ENCODE measurements at regions not wholly inside any gene's neighbourhood (a gene's known extent, or its start where the extent isn't known, plus 50 kb on each side); places are given as distances from the start of the nearest gene placed in this dataset.

DNA sequence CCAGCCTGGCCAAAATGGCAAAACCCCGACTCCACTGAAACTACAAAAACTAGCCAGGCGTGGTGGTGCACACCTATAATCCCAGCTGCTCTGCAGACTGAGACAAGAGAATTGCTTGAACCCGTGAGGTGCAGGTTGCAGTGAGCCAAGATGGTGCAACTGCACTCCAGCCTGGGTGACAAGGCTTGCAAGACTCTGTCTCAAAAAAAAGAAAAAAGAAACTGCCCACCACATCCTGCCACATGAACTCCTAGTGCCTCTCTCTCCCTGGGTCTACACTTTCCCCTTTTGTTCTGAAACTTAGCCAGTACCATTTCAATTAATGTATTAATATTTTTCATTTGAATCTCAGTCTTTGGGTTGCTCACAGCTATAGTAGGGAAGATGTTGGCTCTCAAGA, 192.2 kb upstream of the MME start:
- TF ChIP-seq POLR2AphosphoS5 (IDR thresholded peaks at IDR 0.05) (no peak), POLR2A (IDR thresholded peaks at IDR 0.05) (no peak)
- TF ChIP-seq, protein P1, sequence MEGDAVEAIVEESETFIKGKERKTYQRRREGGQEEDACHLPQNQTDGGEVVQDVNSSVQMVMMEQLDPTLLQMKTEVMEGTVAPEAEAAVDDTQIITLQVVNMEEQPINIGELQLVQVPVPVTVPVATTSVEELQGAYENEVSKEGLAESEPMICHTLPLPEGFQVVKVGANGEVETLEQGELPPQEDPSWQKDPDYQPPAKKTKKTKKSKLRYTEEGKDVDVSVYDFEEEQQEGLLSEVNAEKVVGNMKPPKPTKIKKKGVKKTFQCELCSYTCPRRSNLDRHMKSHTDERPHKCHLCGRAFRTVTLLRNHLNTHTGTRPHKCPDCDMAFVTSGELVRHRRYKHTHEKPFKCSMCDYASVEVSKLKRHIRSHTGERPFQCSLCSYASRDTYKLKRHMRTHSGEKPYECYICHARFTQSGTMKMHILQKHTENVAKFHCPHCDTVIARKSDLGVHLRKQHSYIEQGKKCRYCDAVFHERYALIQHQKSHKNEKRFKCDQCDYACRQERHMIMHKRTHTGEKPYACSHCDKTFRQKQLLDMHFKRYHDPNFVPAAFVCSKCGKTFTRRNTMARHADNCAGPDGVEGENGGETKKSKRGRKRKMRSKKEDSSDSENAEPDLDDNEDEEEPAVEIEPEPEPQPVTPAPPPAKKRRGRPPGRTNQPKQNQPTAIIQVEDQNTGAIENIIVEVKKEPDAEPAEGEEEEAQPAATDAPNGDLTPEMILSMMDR (IDR thresholded peaks at IDR 0.05 in 8 of 11, conservative IDR thresholded peaks at IDR 0.05 in 3 of 11): no peak

Data from spleen (tissue), 7 donors.